H9 (cell line): ENCODE measurements at regions not wholly inside any gene's neighbourhood (a gene's known extent, or its start where the extent isn't known, plus 50 kb on each side); places are given as distances from the start of the nearest gene placed in this dataset.

ENCODE experiments used
- DNase-seq: peaks from one replicate; pipeline ENCODE4 v3.0.0-alpha.2; 2017
- H2AFZ ChIP-seq: one replicate; pipeline ENCODE4 v1.6.1; 2013; ENCODE audit warnings: mild to moderate bottlenecking, low read length, control low read depth, moderate library complexity
- H2AK5ac ChIP-seq: 2 replicates; pipeline ENCODE4 v1.6.1; 2013; ENCODE audit warnings: low read length, control low read depth, mixed read lengths; ENCODE audit not compliant: insufficient read length
- H2BK120ac ChIP-seq: one replicate; pipeline ENCODE4 v1.6.1; 2013; ENCODE audit warnings: low read depth, mild to moderate bottlenecking, low read length, control low read depth, inconsistent platforms; ENCODE audit not compliant: poor library complexity, severe bottlenecking
- H2BK12ac ChIP-seq: 2 replicates; pipeline ENCODE4 v1.6.1; 2013; ENCODE audit warnings: low read length, control low read depth, mixed read lengths, low read depth; ENCODE audit not compliant: insufficient read length
- H2BK15ac ChIP-seq: 2 replicates; pipeline ENCODE4 v1.6.1; 2013; ENCODE audit warnings: low read depth, low read length, control low read depth
- H2BK20ac ChIP-seq: one replicate; pipeline ENCODE4 v1.6.1; 2013; ENCODE audit warnings: low read depth, mild to moderate bottlenecking, low read length, control low read depth, inconsistent platforms; ENCODE audit not compliant: poor library complexity, severe bottlenecking
- H2BK5ac ChIP-seq: 2 replicates; pipeline ENCODE4 v1.6.1; 2013; ENCODE audit warnings: low read length, control low read depth, mixed read lengths; ENCODE audit not compliant: insufficient read length
- H3K14ac ChIP-seq: 2 replicates; pipeline ENCODE4 v1.6.1; 2013; ENCODE audit warnings: low read length, control low read depth; ENCODE audit not compliant: insufficient read depth
- H3K18ac ChIP-seq: 2 replicates; pipeline ENCODE4 v1.6.1; 2013; ENCODE audit warnings: low read depth, mild to moderate bottlenecking, mixed read lengths, low read length, control low read depth; ENCODE audit not compliant: insufficient read length
- H3K23ac ChIP-seq: 2 replicates; pipeline ENCODE4 v1.6.1; 2013; ENCODE audit warnings: low read length, control low read depth, mixed read lengths, low read depth; ENCODE audit not compliant: insufficient read length
- H3K23me2 ChIP-seq: 2 replicates; pipeline ENCODE4 v1.6.1; 2013; ENCODE audit warnings: low read depth, mild to moderate bottlenecking, mixed read lengths, low read length, control low read depth; ENCODE audit not compliant: insufficient read length, poor library complexity, severe bottlenecking
- H3K27ac ChIP-seq: 2 replicates; pipeline ENCODE4 v1.5.1; 2013; ENCODE audit warnings: low read length, control low read depth, mixed read lengths, low read depth; ENCODE audit not compliant: insufficient read length
- H3K27me3 ChIP-seq: 2 replicates; pipeline ENCODE4 v1.6.1; 2013; ENCODE audit warnings: low read length, control low read depth, inconsistent platforms; ENCODE audit not compliant: insufficient read depth
- H3K4ac ChIP-seq: 2 replicates; pipeline ENCODE4 v1.6.1; 2013; ENCODE audit warnings: low read depth, mild to moderate bottlenecking, control low read depth, inconsistent platforms, low read length, moderate library complexity
- H3K4me1 ChIP-seq: 2 replicates; pipeline ENCODE4 v1.6.1; 2013; ENCODE audit warnings: low read length, control low read depth, inconsistent platforms; ENCODE audit not compliant: insufficient read depth
- H3K4me2 ChIP-seq: 2 replicates; pipeline ENCODE4 v1.6.1; 2013; ENCODE audit warnings: low read length, control low read depth, mixed read lengths; ENCODE audit not compliant: insufficient read length, insufficient read depth
- H3K56ac ChIP-seq: 2 replicates; pipeline ENCODE4 v1.6.1; 2013; ENCODE audit warnings: low read depth, mild to moderate bottlenecking, mixed read lengths, low read length, control low read depth; ENCODE audit not compliant: insufficient read length
- H3K79me1 ChIP-seq: 2 replicates; pipeline ENCODE4 v1.6.1; 2013; ENCODE audit warnings: low read depth, mild to moderate bottlenecking, moderate library complexity, low read length, control low read depth, inconsistent platforms; ENCODE audit not compliant: insufficient read depth, poor library complexity, severe bottlenecking
- H3K79me2 ChIP-seq: 2 replicates; pipeline ENCODE4 v1.6.1; 2013; ENCODE audit warnings: low read length, control low read depth, inconsistent platforms; ENCODE audit not compliant: insufficient read depth
- H3K9ac ChIP-seq: 2 replicates; pipeline ENCODE4 v1.6.1; 2013; ENCODE audit warnings: low read length, control low read depth, mixed read lengths; ENCODE audit not compliant: insufficient read length; ENCODE audit errors: extremely low read depth
- H3K9me3 ChIP-seq: one replicate; pipeline ENCODE4 v1.6.1; 2013; ENCODE audit warnings: low read depth, low read length, inconsistent platforms; ENCODE audit not compliant: control insufficient read depth
- H3T11ph ChIP-seq: one replicate; pipeline ENCODE4 v1.6.1; 2013; ENCODE audit warnings: mild to moderate bottlenecking, low read length, control low read depth, inconsistent platforms
- H4K20me1 ChIP-seq: one replicate; pipeline ENCODE4 v1.6.1; 2013; ENCODE audit not compliant: control insufficient read depth, insufficient read length, insufficient read depth
- H4K5ac ChIP-seq: 2 replicates; pipeline ENCODE4 v1.6.1; 2013; ENCODE audit warnings: low read depth, mild to moderate bottlenecking, mixed read lengths, low read length, control low read depth; ENCODE audit not compliant: insufficient read length
- H4K8ac ChIP-seq: replicated peaks from 2 replicates; pipeline ENCODE4 v1.6.1; 2013; ENCODE audit warnings: low read length, control low read depth, mixed read lengths, low read depth; ENCODE audit not compliant: insufficient read length
- H4K91ac ChIP-seq: 2 replicates; pipeline ENCODE4 v1.6.1; 2013; ENCODE audit warnings: low read depth, mild to moderate bottlenecking, moderate library complexity, mixed read lengths, low read length, control low read depth; ENCODE audit not compliant: insufficient read length
- H3K27ac Mint-ChIP-seq, 3 experiments: 2 replicates in 2 of 3; 3 replicates in 1 of 3; pipeline ENCODE4 v1.8.0; 2020 to 2021; ENCODE audit warnings: mixed read lengths in 3 of 3, mild to moderate bottlenecking in 1 of 3, moderate library complexity in 1 of 3
- H3K27me3 Mint-ChIP-seq: 2 replicates; pipeline ENCODE4 v1.8.0; 2021; ENCODE audit warnings: low read depth, mild to moderate bottlenecking, moderate library complexity, mixed read lengths
- H3K36me3 Mint-ChIP-seq, 3 experiments: 2 replicates in 2 of 3; 3 replicates in 1 of 3; pipeline ENCODE4 v1.8.0; 2020 to 2021; ENCODE audit warnings: low read depth in 3 of 3, mixed read lengths in 3 of 3; ENCODE audit not compliant: insufficient read depth in 1 of 3
- H3K4me1 Mint-ChIP-seq, 2 experiments: 2 replicates each; pipeline ENCODE4 v1.8.0; 2020; ENCODE audit warnings: mixed read lengths in 2 of 2
- H3K4me3 Mint-ChIP-seq, 2 experiments: 2 replicates in 1 of 2; 3 replicates in 1 of 2; pipeline ENCODE4 v1.8.0; 2020 to 2021; ENCODE audit warnings: mild to moderate bottlenecking in 2 of 2, mixed read lengths in 2 of 2, moderate library complexity in 1 of 2
- H3K9me3 Mint-ChIP-seq, 2 experiments: 2 replicates in 1 of 2; 3 replicates in 1 of 2; pipeline ENCODE4 v1.8.0; 2020; ENCODE audit warnings: mild to moderate bottlenecking in 2 of 2, mixed read lengths in 2 of 2, moderate library complexity in 1 of 2
- CTCF ChIP-seq: fragments of 200-600 bp; sonication (generic); conservative IDR thresholded peaks from 3 replicates; pipeline ENCODE4 v1.8.0; 2021; ENCODE audit warnings: antibody characterized with exemption, mild to moderate bottlenecking
- WGBS: extraction: QIAGEN DNeasy Blood & Tissue Kit; methylation state at CpG from one replicate; pipeline ENCODE4 v1.1.7; 2013; ENCODE audit warnings: missing lambda C conversion rate, low lambda C conversion rate, mixed read lengths; ENCODE audit not compliant: insufficient read length; ENCODE audit errors: extremely low coverage; 5-methylcytosine and 5-hydroxymethylcytosine counted together

DNA sequence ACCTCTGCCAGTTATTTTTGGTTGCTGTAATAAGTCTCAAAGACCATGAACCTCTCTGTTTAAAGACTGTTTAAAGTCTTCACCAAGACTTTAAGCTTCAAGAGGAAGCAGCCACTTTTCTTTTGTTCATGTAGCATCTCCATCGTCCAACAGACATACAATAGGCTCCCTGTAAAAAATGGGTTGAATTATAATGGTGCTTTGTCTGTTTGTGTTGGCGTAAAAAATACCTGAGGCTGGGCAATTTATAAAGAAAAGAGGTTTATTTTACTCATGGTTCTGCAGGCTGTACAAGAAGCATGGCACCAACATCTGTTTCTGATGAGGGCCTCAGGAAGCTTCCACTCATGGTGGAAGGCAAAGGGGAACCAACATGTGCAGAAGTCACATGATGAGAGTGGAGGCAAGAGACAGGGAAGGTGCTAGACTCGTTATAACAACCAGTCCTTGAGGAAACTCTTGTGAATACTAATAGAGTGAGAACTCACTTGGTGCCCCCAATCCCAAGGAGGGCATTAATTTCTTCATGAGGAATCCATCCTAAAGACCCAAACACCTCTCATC, 126.3 kb upstream of the RPS23 start:
- no peaks in the 10 kb centered on the region for H4K20me1 ChIP-seq
- no CpG with 5 or more reads among the region's 3 CpGs for WGBS
- H3K56ac ChIP-seq, result no peak overlapping the region
- no peak overlapping the region for H4K5ac ChIP-seq
- no peak overlapping the region for H2BK12ac ChIP-seq
- H2BK20ac ChIP-seq, result no peak overlapping the region
- peaks cover 3% of the 10 kb centered on the region; the same call in 1 of the 2 replicates for H3K4me1 ChIP-seq
- no peak overlapping the region for H2BK120ac ChIP-seq
- peaks cover 21 to 23% of the 10 kb centered on the region in 2 experiments for H3K4me1 Mint-ChIP-seq
- no peak overlapping the region for H2AK5ac ChIP-seq
- H3K27me3 Mint-ChIP-seq, result peaks cover 2% of the 10 kb centered on the region; the same call in 1 of the 2 replicates
- H3K27me3 ChIP-seq, result no peaks in the 10 kb centered on the region
- no peaks in the 10 kb centered on the region for H3K79me1 ChIP-seq
- H2AFZ ChIP-seq, result no peak overlapping the region
- no peak overlapping the region for H3K4ac ChIP-seq
- no peaks in the 10 kb centered on the region for H3K23me2 ChIP-seq
- H3K4me2 ChIP-seq, result no peak overlapping the region
- H3K9me3 Mint-ChIP-seq, result peaks cover 19 to 20% of the 10 kb centered on the region in 2 experiments
- H3K27ac ChIP-seq, result no peak overlapping the region
- H3K79me2 ChIP-seq, result no peaks in the 10 kb centered on the region
- no peaks in the 10 kb centered on the region for H3K9me3 ChIP-seq
- no peak overlapping the region for H4K91ac ChIP-seq
- TF ChIP-seq CTCF, result no peak
- no peak for DNase-seq
- no peak overlapping the region for H3K27ac Mint-ChIP-seq
- H4K8ac ChIP-seq, result no peak overlapping the region
- no peak overlapping the region for H2BK5ac ChIP-seq
- H3K9ac ChIP-seq, result no peak overlapping the region
- no peak overlapping the region for H2BK15ac ChIP-seq
- no peak overlapping the region for H3K23ac ChIP-seq
- no peak overlapping the region for H3T11ph ChIP-seq
- H3K36me3 Mint-ChIP-seq, result peaks cover 7 to 22% (median 8%) of the 10 kb centered on the region in 3 experiments; a peak in 6 of 7 replicates
- H3K14ac ChIP-seq, result no peak overlapping the region
- no peak overlapping the region for H3K4me3 Mint-ChIP-seq
- H3K18ac ChIP-seq, result no peak overlapping the region
